ENCODE measurements at regions not wholly inside any gene's neighbourhood (a gene's known extent, or its start where the extent isn't known, plus 50 kb on each side); places are given as distances from the start of the nearest gene placed in this dataset.

- TF ChIP-seq, protein P1, sequence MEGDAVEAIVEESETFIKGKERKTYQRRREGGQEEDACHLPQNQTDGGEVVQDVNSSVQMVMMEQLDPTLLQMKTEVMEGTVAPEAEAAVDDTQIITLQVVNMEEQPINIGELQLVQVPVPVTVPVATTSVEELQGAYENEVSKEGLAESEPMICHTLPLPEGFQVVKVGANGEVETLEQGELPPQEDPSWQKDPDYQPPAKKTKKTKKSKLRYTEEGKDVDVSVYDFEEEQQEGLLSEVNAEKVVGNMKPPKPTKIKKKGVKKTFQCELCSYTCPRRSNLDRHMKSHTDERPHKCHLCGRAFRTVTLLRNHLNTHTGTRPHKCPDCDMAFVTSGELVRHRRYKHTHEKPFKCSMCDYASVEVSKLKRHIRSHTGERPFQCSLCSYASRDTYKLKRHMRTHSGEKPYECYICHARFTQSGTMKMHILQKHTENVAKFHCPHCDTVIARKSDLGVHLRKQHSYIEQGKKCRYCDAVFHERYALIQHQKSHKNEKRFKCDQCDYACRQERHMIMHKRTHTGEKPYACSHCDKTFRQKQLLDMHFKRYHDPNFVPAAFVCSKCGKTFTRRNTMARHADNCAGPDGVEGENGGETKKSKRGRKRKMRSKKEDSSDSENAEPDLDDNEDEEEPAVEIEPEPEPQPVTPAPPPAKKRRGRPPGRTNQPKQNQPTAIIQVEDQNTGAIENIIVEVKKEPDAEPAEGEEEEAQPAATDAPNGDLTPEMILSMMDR (IDR thresholded peaks at IDR 0.05 in 8 of 11, conservative IDR thresholded peaks at IDR 0.05 in 3 of 11), result no peak
- TF ChIP-seq POLR2AphosphoS5 (IDR thresholded peaks at IDR 0.05) (no peak), POLR2A (IDR thresholded peaks at IDR 0.05) (no peak)
Measured at GRCh38 chr21:43278359-43278758, 109.6 kb downstream of the CRYAA start.
